Stimulated activated naive CD8-positive, alpha-beta T cell treated with anti-CD3 and anti-CD28 coated beads, Interleukin-15, Interleukin-2, amounts not matched to agents 100 U/mL and 50 U/mL, for 24 hours (primary cell): ENCODE measurements at regions not wholly inside any gene's neighbourhood (a gene's known extent, or its start where the extent isn't known, plus 50 kb on each side); places are given as distances from the start of the nearest gene placed in this dataset.

Experiments
- ATAC-seq: fragments of 150-1000 bp; cut with Tn5 transposase; one replicate; pipeline ENCODE4 v1.10.0; 2021
- DNase-seq: peaks from one replicate; pipeline ENCODE4 v3.0.0; 2021

GRCh38 chr4:32169841-32170240, 1449.7 kb downstream of the PCDH7 start:
- ATAC-seq (no peak), DNase-seq (no peak)

GRCh38 chr4:32172086-32172485, 1451.9 kb downstream of the PCDH7 start:
- DNase-seq (no peak), ATAC-seq (no peak)

- DNase-seq (no peak), ATAC-seq (no peak)
Measured at GRCh38 chr4:32172761-32173160, 1452.6 kb downstream of the PCDH7 start.

GRCh38 chr4:32180086-32180485, 1459.9 kb downstream of the PCDH7 start:
- ATAC-seq = no peak
- no peak for DNase-seq

- no peak for ATAC-seq
- DNase-seq = no peak
Measured at GRCh38 chr4:32184186-32184585, 1464.0 kb downstream of the PCDH7 start.

- DNase-seq = no peak
- no peak for ATAC-seq
Measured at GRCh38 chr4:32189130-32189529, 1469.0 kb downstream of the PCDH7 start.

GRCh38 chr4:32189788-32190187, 1469.6 kb downstream of the PCDH7 start:
- DNase-seq = no peak

GRCh38 chr4:32191961-32192360, 1471.8 kb downstream of the PCDH7 start:
- ATAC-seq = no peak
- no peak for DNase-seq

More at GRCh38 chr4:32189788-32190187, 1469.6 kb downstream of the PCDH7 start:
- ATAC-seq = no peak

GRCh38 chr4:32192363-32192762, 1472.2 kb downstream of the PCDH7 start:
- no peak for DNase-seq
- no peak for ATAC-seq

GRCh38 chr4:32192991-32193390, 1472.8 kb downstream of the PCDH7 start:
- ATAC-seq (no peak), DNase-seq (no peak)

- no peak for DNase-seq
- ATAC-seq = no peak
Measured at GRCh38 chr4:32196950-32197688, 1477.0 kb downstream of the PCDH7 start.

GRCh38 chr4:32199639-32200038, 1479.5 kb downstream of the PCDH7 start:
- ATAC-seq = no peak

GRCh38 chr4:32203340-32203739, 1483.2 kb downstream of the PCDH7 start:
- ATAC-seq (no peak), DNase-seq (no peak)

More at GRCh38 chr4:32199639-32200038, 1479.5 kb downstream of the PCDH7 start:
- DNase-seq = no peak

- DNase-seq = no peak
- no peak for ATAC-seq
Measured at GRCh38 chr4:32206756-32207155, 1486.6 kb downstream of the PCDH7 start.

- ATAC-seq (no peak), DNase-seq (no peak)
Measured at GRCh38 chr4:32207456-32207855, 1487.3 kb downstream of the PCDH7 start.

GRCh38 chr4:32215277-32215676, 1495.1 kb downstream of the PCDH7 start:
- DNase-seq = no peak
- no peak for ATAC-seq

- ATAC-seq (no peak), DNase-seq (no peak)
Measured at GRCh38 chr4:32216502-32216901, 1496.3 kb downstream of the PCDH7 start.

GRCh38 chr4:32219306-32220075, 1499.3 kb downstream of the PCDH7 start:
- no peak for ATAC-seq
- DNase-seq = no peak

- no peak for ATAC-seq
- no peak for DNase-seq
Measured at GRCh38 chr4:32226204-32226603, 1506.0 kb downstream of the PCDH7 start.

GRCh38 chr4:32226733-32227132, 1506.6 kb downstream of the PCDH7 start:
- DNase-seq = no peak
- ATAC-seq = no peak

GRCh38 chr4:32243926-32244325, 1523.8 kb downstream of the PCDH7 start:
- no peak for ATAC-seq

GRCh38 chr4:32249040-32249439, 1528.9 kb downstream of the PCDH7 start:
- no peak for ATAC-seq
- DNase-seq = no peak

More at GRCh38 chr4:32243926-32244325, 1523.8 kb downstream of the PCDH7 start:
- no peak for DNase-seq

- no peak for ATAC-seq
- no peak for DNase-seq
Measured at GRCh38 chr4:32251126-32251525, 1531.0 kb downstream of the PCDH7 start.

GRCh38 chr4:32251926-32252325, 1531.8 kb downstream of the PCDH7 start:
- ATAC-seq (no peak), DNase-seq (no peak)
